ENCODE measurements at regions not wholly inside any gene's neighbourhood (a gene's known extent, or its start where the extent isn't known, plus 50 kb on each side); places are given as distances from the start of the nearest gene placed in this dataset.

GRCh38 chr12:30082381-30082780, 298.6 kb upstream of the TMTC1 start:
- no peak for DNase-seq

- DNase-seq = no peak
These were observed 291.2 kb upstream of the TMTC1 start for GRCh38 chr12:30074916-30075315.

- no peak for DNase-seq
These were observed 289.1 kb upstream of the TMTC1 start for GRCh38 chr12:30072824-30073223.

DNA sequence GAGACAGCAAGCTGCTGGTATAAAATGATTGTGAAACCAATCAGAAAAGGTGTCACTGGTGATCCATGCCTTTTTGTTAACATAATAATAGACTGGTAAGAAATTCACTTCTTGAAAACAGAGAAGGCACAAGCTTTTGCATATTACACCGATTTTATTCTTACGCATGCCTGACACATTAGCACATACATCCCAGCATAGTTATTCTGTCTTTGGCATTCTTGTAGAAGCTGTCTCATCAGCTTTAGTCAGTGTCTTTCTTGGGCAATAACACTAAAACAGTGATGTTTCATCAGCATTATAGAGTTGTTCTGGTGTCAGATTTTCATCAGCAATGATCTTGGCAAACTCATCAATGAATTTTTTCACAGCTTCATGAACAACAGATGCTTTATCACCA, 283.4 kb upstream of the TMTC1 start:
- peak; percentile 41 for DNase-seq

DNA sequence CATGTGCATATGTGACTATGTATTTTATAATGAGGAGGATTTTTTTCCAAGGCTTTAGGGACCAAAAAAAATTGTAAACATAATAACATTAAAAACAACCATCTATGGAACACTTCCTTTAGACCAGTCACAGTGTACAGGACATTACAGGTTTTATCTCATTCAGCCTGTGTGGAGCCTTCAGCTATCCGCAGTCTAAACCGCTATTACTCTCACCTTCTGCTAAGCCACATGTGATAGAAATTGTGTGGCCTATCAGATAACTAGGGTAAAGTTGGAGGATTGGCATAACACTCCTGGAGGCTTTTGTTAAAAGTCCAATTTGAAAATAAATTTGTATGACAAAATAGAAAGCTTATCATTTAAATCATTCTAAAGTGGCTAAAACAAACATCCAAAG, 281.2 kb upstream of the TMTC1 start:
- DNase-seq = no peak

- no peak for DNase-seq
These were observed 279.7 kb upstream of the TMTC1 start for GRCh38 chr12:30063435-30063945.

GRCh38 chr12:30048371-30048770, 264.6 kb upstream of the TMTC1 start:
- no peak for DNase-seq

GRCh38 chr12:30047516-30048254, 263.9 kb upstream of the TMTC1 start:
- DNase-seq = peak; percentile 77

- no peak for DNase-seq
These were observed 262.6 kb upstream of the TMTC1 start for GRCh38 chr12:30046376-30046775.

- no peak for DNase-seq
These were observed 261.4 kb upstream of the TMTC1 start for GRCh38 chr12:30045171-30045570.

- DNase-seq = no peak
These were observed 260.5 kb upstream of the TMTC1 start for GRCh38 chr12:30044206-30044605.

DNA sequence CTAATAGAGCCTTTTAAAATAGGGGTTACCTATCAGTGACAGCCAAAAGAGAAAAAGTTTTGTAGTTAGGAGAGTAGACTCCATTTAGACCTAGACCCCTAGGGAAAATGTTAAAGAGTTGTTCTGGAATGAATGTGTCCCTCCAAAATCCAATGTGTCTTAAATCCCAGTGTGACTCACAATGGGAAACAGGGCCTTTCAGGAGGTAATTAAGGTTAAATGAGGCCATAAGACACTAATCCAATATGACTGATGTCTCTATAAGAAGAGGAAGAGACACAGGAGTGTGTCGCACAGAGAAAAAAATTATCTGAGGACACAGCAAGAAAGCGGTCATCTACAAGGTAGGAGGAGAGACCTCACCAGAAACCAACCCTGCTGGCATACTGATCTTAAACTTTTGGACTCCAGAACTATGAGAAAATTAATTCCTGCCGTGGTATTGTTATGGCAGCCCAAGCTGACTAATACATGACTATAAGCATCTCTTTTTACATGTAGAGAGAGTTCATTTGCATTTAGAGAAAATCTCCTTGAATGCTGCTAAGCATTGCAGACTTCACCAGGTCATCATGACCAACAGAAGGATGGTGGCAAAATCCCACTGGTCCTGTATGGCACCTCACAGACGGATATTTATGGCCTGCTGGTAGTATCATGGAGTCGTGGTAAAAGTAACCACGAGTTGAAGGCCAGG, 259.6 kb upstream of the TMTC1 start:
- peak; percentile 16 for DNase-seq

- no peak for DNase-seq
These were observed 257.4 kb upstream of the TMTC1 start for GRCh38 chr12:30041096-30041495.

- no peak for DNase-seq
These were observed 247.1 kb upstream of the TMTC1 start for GRCh38 chr12:30030693-30031374.

- peak; percentile 84 for DNase-seq
These were observed 243.0 kb upstream of the TMTC1 start for GRCh38 chr12:30026621-30027234.

DNA sequence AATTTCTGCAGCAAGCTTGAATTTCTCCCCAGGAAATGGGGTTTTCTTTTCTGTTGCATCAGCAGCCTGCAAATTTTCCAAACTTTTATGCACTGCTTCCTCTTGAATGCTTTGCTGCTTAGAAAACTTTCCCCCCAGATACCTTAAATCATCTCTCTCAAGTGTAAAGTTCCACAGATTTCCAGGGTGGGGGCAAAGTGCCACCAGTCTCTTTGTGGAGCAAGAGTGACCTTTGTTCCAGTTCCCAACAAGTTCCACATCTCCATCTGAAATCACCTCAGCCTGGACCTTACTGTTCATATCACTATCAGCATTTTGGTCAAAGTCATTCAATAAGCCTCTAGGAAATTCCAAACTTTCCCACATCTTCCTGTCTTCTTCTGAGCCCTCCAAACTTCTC, 241.6 kb upstream of the TMTC1 start:
- DNase-seq = peak; percentile 20

- DNase-seq = peak; percentile 47
These were observed 239.4 kb upstream of the TMTC1 start for GRCh38 chr12:30023186-30023585.

GRCh38 chr12:30021051-30021833, 237.5 kb upstream of the TMTC1 start:
- peak; percentile 47 for DNase-seq

DNA sequence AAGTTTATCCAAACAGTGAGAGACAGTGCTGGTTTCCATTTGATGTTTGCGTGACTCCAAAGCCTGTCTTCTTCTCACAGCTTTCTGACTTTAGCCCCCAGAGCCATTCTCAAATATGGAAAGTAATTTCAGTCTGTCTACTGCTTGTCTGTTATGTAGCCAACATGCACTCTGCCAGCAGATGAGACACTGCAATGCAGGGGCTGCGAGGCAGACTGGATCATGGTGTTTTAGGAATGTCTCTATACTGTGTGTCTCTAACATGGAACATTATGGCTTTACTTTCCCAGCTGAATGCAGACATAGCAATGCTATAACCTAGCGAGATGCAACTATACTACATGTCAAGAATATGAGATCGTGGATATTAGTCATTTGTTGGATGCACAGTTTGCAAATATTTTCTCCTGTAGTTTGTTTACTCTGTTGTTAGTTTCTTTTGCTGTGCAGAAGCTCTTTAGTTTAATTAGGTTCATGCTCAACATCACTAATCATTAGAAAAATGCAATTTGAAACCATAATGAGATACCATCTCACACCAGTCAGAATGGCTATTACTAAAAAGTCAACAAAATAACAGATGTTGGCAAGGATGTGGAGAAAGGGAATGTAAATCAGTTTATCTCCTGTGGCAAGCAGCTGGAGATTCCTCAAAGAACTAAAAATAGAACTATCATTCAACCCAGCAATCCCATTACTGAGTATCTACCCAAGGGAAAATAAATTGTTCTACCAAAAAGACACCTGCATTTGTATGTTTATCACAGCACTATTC, 235.8 kb upstream of the TMTC1 start:
- peak; percentile 16 for DNase-seq

DNA sequence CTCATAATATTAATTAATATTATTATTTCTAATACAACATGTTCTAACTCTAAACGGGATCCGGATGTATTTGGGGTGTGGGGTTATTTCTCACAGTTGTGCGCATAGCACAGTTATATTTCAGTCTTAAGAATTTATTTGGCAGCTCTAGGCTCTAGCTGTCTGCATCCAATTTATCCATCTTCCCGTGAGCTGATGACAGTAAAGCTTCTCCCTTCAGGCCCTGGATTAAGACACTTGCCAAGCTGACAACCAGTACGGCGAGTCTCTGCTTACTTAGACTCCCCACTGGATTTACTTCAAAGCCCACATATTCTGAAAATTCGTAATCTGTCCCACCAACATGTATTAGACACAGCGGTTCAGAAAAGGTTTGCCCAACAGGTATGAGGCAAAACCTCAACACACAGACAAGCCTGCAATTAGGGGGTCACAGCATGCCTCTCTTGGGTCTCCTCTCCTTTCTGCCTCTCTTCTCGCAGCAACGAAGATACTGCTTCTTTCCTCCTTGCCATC, 232.9 kb upstream of the TMTC1 start:
- DNase-seq = peak; percentile 31

DNA sequence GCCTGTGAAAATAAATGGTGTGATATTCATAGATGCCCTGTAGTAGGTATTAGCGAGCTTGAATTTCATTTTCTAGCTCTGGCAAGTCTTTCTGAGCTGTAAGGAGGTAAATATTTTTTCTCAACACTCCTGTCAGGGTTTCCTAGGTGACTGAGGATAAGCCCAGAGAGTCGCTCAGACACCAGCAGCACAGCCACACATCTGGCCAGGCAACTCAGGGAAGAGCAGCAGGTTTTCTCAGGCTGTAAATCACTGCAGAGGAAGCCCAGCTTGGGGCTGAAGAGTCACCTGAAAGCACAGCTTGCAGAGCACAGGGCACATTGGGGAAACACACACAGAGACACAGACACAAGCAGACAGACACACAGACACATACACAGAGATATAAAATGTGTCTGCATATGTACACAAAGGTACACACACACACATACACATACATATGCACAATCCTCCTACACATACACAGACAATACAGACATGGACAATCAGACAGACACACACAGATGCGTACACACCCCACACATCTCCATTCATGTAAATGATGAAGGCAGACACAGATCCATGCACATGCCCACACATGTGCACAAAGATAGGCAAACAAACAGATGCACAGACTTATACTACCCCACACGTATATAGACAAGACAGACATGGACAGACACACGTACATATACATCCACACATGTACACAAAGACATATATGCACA, 232.0 kb upstream of the TMTC1 start:
- DNase-seq = no peak

Data from fibroblast of upper back skin (primary cell).